A549 (cell line): ENCODE measurements at regions not wholly inside any gene's neighbourhood (a gene's known extent, or its start where the extent isn't known, plus 50 kb on each side); places are given as distances from the start of the nearest gene placed in this dataset.

ENCODE experiments used
- ATAC-seq, 2 experiments: fragments of 200-7000 bp in 1 of 2; fragments of >200 bp in 1 of 2; cut with Nextera tagmentation in 1 of 2; cut with Tn5 transposase in 1 of 2; 3 replicates each; pipeline versions ENCODE4 v1.8.0 to v1.9.1; 2018 to 2020; ENCODE audit warnings: mild to moderate bottlenecking in 1 of 2, moderate library complexity in 1 of 2
- CTCF ChIA-PET: fragments of 300-600 bp; sonication (Branson Sonifier 250); formaldehyde crosslinking; extraction: SDS; loops from one replicate; lab custom pipeline; 2021; ENCODE audit warnings: antibody characterized with exemption, inconsistent platforms; lab: Yijun Ruan, JAX
- POLR2A ChIA-PET: fragments of 350-600 bp; formaldehyde crosslinking; extraction: SDS; loops from one replicate; lab custom pipeline; 2021; ENCODE audit warnings: antibody characterized with exemption, inconsistent platforms; lab: Yijun Ruan, JAX
- DNase-seq, 2 experiments: peaks; one replicate each; pipeline versions ENCODE4 v3.0.0 to v3.0.0-alpha.2; 2011 to 2016; ENCODE audit warnings: low read depth in 1 of 2, low spot score in 1 of 2
- FAIRE-seq: peaks from 2 replicates; lab custom pipeline; 2011; peaks lifted over from hg19 to GRCh38; lab: Jason Lieb, UNC
- H3K27ac ChIP-seq, 2 experiments: fragments of >200 bp; sonication (Bioruptor Twin); formaldehyde crosslinking; 3 replicates each; pipeline ENCODE4 v1.5.1; 2016 to 2017
- H3K4me1 ChIP-seq: fragments of >200 bp; sonication (Bioruptor Twin); formaldehyde crosslinking; 3 replicates; pipeline ENCODE4 v1.6.1; 2016
- H3K4me2 ChIP-seq: fragments of >200 bp; sonication (Bioruptor Twin); formaldehyde crosslinking; 3 replicates; pipeline ENCODE4 v1.6.1; 2016
- H3K4me3 ChIP-seq: fragments of >200 bp; sonication (Bioruptor Twin); formaldehyde crosslinking; 3 replicates; pipeline ENCODE4 v1.5.1; 2016
- H3K9me3 ChIP-seq: fragments of >200 bp; sonication (Bioruptor Twin); formaldehyde crosslinking; 3 replicates; pipeline ENCODE4 v1.6.1; 2016
- BHLHE40 ChIP-seq: IDR thresholded peaks from 2 replicates; pipeline ENCODE4 v1.6.1; 2012; ENCODE audit warnings: low read depth, low read length, inconsistent platforms
- CBX2 ChIP-seq: fragments of 200-600 bp; sonication (generic); IDR thresholded peaks from 2 replicates; pipeline ENCODE4 v1.6.1; 2016; ENCODE audit warnings: low read depth, mild to moderate bottlenecking, borderline replicate concordance
- CBX8 ChIP-seq: fragments of 200-600 bp; sonication (generic); IDR thresholded peaks from 2 replicates; pipeline ENCODE4 v1.6.1; 2016
- CEBPB ChIP-seq, 2 experiments: fragments of >200 bp in 1 of 2; sonication (Bioruptor Twin) in 1 of 2; formaldehyde crosslinking in 1 of 2; IDR thresholded peaks; 2 replicates each; pipeline ENCODE4 v1.6.1; 2012 to 2016
- CHD4 ChIP-seq: fragments of 200-600 bp; sonication (generic); IDR thresholded peaks from 2 replicates; pipeline ENCODE4 v1.6.1; 2016; ENCODE audit warnings: antibody characterized with exemption, mild to moderate bottlenecking, borderline replicate concordance
- E2F6 ChIP-seq: IDR thresholded peaks from 2 replicates; pipeline ENCODE4 v1.6.1; 2012; ENCODE audit warnings: low read depth, borderline replicate concordance
- EHF ChIP-seq: fragments of 250-450 bp; sonication (Bioruptor Pico); IDR thresholded peaks from 2 replicates; pipeline ENCODE4 v1.5.0; 2020; ENCODE audit warnings: mild to moderate bottlenecking
- ELK1 ChIP-seq: fragments of 150-350 bp; IDR thresholded peaks from 2 replicates; pipeline ENCODE4 v1.6.1; 2014; ENCODE audit warnings: low read depth, mild to moderate bottlenecking, low read length
- EP300 ChIP-seq, 2 experiments: fragments of >200 bp; sonication (Bioruptor Twin); formaldehyde crosslinking; IDR thresholded peaks; 2 replicates in 1 of 2; 3 replicates in 1 of 2; pipeline ENCODE4 v1.6.1; 2016 to 2017
- ESRRA ChIP-seq: fragments of 150-350 bp; IDR thresholded peaks from 2 replicates; pipeline ENCODE4 v1.6.1; 2014; ENCODE audit warnings: mild to moderate bottlenecking, low read length, borderline replicate concordance
- FOSB ChIP-seq: fragments of 250-450 bp; sonication (Bioruptor Pico); IDR thresholded peaks from 2 replicates; pipeline ENCODE4 v1.5.0; 2020; ENCODE audit warnings: mild to moderate bottlenecking, moderate library complexity
- FOXS1 ChIP-seq: fragments of 250-450 bp; sonication (Bioruptor Pico); IDR thresholded peaks from 2 replicates; pipeline ENCODE4 v1.5.0; 2020; ENCODE audit warnings: mild to moderate bottlenecking, moderate library complexity
- GATA3 ChIP-seq: IDR thresholded peaks from 2 replicates; pipeline ENCODE4 v1.6.1; 2012; ENCODE audit warnings: borderline replicate concordance
- HDAC2 ChIP-seq: fragments of 200-600 bp; sonication (generic); IDR thresholded peaks from 2 replicates; pipeline ENCODE4 v1.6.1; 2016
- HES2 ChIP-seq: fragments of >200 bp; sonication (Bioruptor Twin); formaldehyde crosslinking; IDR thresholded peaks from 2 replicates; pipeline ENCODE4 v1.6.1; 2016
- HEYL ChIP-seq: fragments of 250-450 bp; sonication (Bioruptor Pico); IDR thresholded peaks from 2 replicates; pipeline ENCODE4 v1.8.0; 2021; ENCODE audit warnings: mild to moderate bottlenecking, moderate library complexity
- HOXA7 ChIP-seq: fragments of 250-450 bp; sonication (Bioruptor Pico); IDR thresholded peaks from 2 replicates; pipeline ENCODE4 v1.5.0; 2020; ENCODE audit warnings: mild to moderate bottlenecking, moderate library complexity
- HOXB5 ChIP-seq: fragments of 250-450 bp; sonication (Bioruptor Pico); IDR thresholded peaks from 2 replicates; pipeline ENCODE4 v1.5.0; 2020; ENCODE audit warnings: mild to moderate bottlenecking, moderate library complexity
- JUNB ChIP-seq: fragments of >200 bp; sonication (Bioruptor Twin); formaldehyde crosslinking; IDR thresholded peaks from 2 replicates; pipeline ENCODE4 v1.6.1; 2016
- KDM1A ChIP-seq: fragments of 200-600 bp; sonication (generic); IDR thresholded peaks from 2 replicates; pipeline ENCODE4 v1.6.1; 2016; ENCODE audit warnings: low read depth, mild to moderate bottlenecking
- KDM5A ChIP-seq: fragments of 200-600 bp; sonication (generic); IDR thresholded peaks from 2 replicates; pipeline ENCODE4 v1.6.1; 2016; ENCODE audit warnings: antibody characterized with exemption, mild to moderate bottlenecking
- MAFK ChIP-seq: fragments of 450-650 bp; IDR thresholded peaks from 2 replicates; pipeline ENCODE4 v1.6.1; 2014; ENCODE audit not compliant: partially characterized antibody
- MAX ChIP-seq: IDR thresholded peaks from 2 replicates; pipeline ENCODE4 v1.6.1; 2012
- NFE2L2 ChIP-seq: fragments of 150-350 bp; conservative IDR thresholded peaks from 2 replicates; pipeline ENCODE4 v1.6.1; 2014; ENCODE audit warnings: low read length
- NR3C1 ChIP-seq: fragments of >200 bp; sonication (Bioruptor Twin); formaldehyde crosslinking; IDR thresholded peaks from 3 replicates; pipeline ENCODE4 v1.6.1; 2017
- PBX3 ChIP-seq: IDR thresholded peaks from 2 replicates; pipeline ENCODE4 v1.6.1; 2012
- PHF8 ChIP-seq: fragments of 200-600 bp; sonication (generic); IDR thresholded peaks from 2 replicates; pipeline ENCODE4 v1.6.1; 2016; ENCODE audit warnings: low read depth, mild to moderate bottlenecking, antibody characterized with exemption, moderate library complexity, borderline replicate concordance
- RAD21 ChIP-seq, 2 experiments: fragments of >200 bp in 1 of 2; sonication (Bioruptor Twin) in 1 of 2; formaldehyde crosslinking in 1 of 2; IDR thresholded peaks in 1 of 2; conservative IDR thresholded peaks in 1 of 2; 2 replicates in 1 of 2; 3 replicates in 1 of 2; pipeline ENCODE4 v1.6.1; 2012 to 2018; ENCODE audit warnings: inconsistent platforms in 1 of 2
- RNF2 ChIP-seq: fragments of 200-600 bp; sonication (generic); IDR thresholded peaks from 2 replicates; pipeline ENCODE4 v1.6.1; 2016; ENCODE audit warnings: low read depth, mild to moderate bottlenecking, antibody characterized with exemption, moderate library complexity, borderline replicate concordance
- SMC3 ChIP-seq: fragments of >200 bp; sonication (Bioruptor Twin); formaldehyde crosslinking; IDR thresholded peaks from 3 replicates; pipeline ENCODE4 v1.6.1; 2018; ENCODE audit warnings: inconsistent platforms
- TP53 ChIP-seq: fragments of 250-450 bp; sonication (Bioruptor Pico); IDR thresholded peaks from 2 replicates; pipeline ENCODE4 v1.5.0; 2021; ENCODE audit warnings: mild to moderate bottlenecking, moderate library complexity
- USF2 ChIP-seq: fragments of 450-650 bp; IDR thresholded peaks from 2 replicates; pipeline ENCODE4 v1.6.1; 2014; ENCODE audit warnings: antibody characterized with exemption
- ZC3H11A ChIP-seq: fragments of 450-650 bp; IDR thresholded peaks from 2 replicates; pipeline ENCODE4 v1.6.1; 2014; ENCODE audit warnings: antibody characterized with exemption, mild to moderate bottlenecking
- ZSCAN20 ChIP-seq: fragments of 250-450 bp; sonication (Bioruptor Pico); IDR thresholded peaks from 2 replicates; pipeline ENCODE4 v1.8.0; 2022; ENCODE audit warnings: mild to moderate bottlenecking, moderate library complexity
- WGBS: methylation state at CpG from one replicate; pipeline ENCODE4 v1.1.6; 2017; ENCODE audit errors: missing lambda C conversion rate; 5-methylcytosine and 5-hydroxymethylcytosine counted together

GRCh38 chr6:144909753-144910285 is 624.7 kb downstream of the UTRN start:
- POLR2A ChIA-PET: no interaction called here
- TF ChIP-seq NFE2L2 (no peak), USF2 (no peak), HDAC2 (no peak), MAX (no peak), TP53 (CRISPR knock-in tag) (no peak), CHD4 (no peak), HEYL (CRISPR knock-in tag) (no peak), ESRRA (no peak), GATA3 (no peak), HOXA7 (CRISPR knock-in tag) (no peak), NR3C1 (no peak), BHLHE40 (no peak), JUNB (no peak), RNF2 (no peak), E2F6 (no peak), ZC3H11A (no peak), FOSB (CRISPR knock-in tag) (no peak), CEBPB (IDR thresholded peaks at IDR 0.05) (no peak), CBX8 (no peak), KDM5A (no peak)
- 83% methylated on average over 2 of the region's 3 CpGs for WGBS
- DNase-seq (no peak), ATAC-seq (no peak), FAIRE-seq (no peak)
- Histone ChIP-seq H3K4me2 (no peak overlapping the region), H3K4me3 (no peak overlapping the region), H3K9me3 (no peaks in the 10 kb centered on the region), H3K27ac (no peak overlapping the region), H3K4me1 (no peaks in the 10 kb centered on the region)
- CTCF ChIA-PET: no interaction called here

GRCh38 chr6:144911322-144911721 is 626.2 kb downstream of the UTRN start:
- 87% methylated on average over 2 of the region's 2 CpGs for WGBS
- no peak overlapping the region for H3K4me3 ChIP-seq
- no peak for DNase-seq
- no peak overlapping the region for H3K4me2 ChIP-seq
- no peaks in the 10 kb centered on the region for H3K9me3 ChIP-seq
- H3K27ac ChIP-seq: no peak overlapping the region
- TF ChIP-seq ZSCAN20 (CRISPR knock-in tag) (no peak), MAFK (no peak), USF2 (no peak)
- ATAC-seq: no peak
- ChIA-PET CTCF (no interaction called here), POLR2A (no interaction called here)
- no peak for FAIRE-seq
- no peaks in the 10 kb centered on the region for H3K4me1 ChIP-seq

- H3K9me3 ChIP-seq: no peaks in the 10 kb centered on the region
- WGBS: 32% methylated on average over 2 of the region's 2 CpGs
- FAIRE-seq: no peak
- H3K27ac ChIP-seq: no peak overlapping the region
- ChIA-PET CTCF (no interaction called here), POLR2A (no interaction called here)
- H3K4me3 ChIP-seq: no peak overlapping the region
- TF ChIP-seq RNF2: no peak
- TF ChIP-seq EP300 (IDR thresholded peaks at IDR 0.05): no peak
- no peak for TF ChIP-seq HES2
- TF ChIP-seq SMC3: no peak
- TF ChIP-seq RAD21 (conservative IDR thresholded peaks at IDR 0.05 in 1 of 2, IDR thresholded peaks at IDR 0.05 in 1 of 2): no peak
- TF ChIP-seq ELK1: no peak
- TF ChIP-seq EHF: no peak
- no peak for TF ChIP-seq FOXS1
- TF ChIP-seq NR3C1: no peak
- no peak for TF ChIP-seq HOXB5 (CRISPR knock-in tag)
- no peak for TF ChIP-seq CBX2
- TF ChIP-seq PBX3: no peak
- no peak for TF ChIP-seq KDM1A
- no peak for TF ChIP-seq FOSB (CRISPR knock-in tag)
- no peak for TF ChIP-seq PHF8
- peak overlapping the region; percentile 19; the same call in 1 of the 3 replicates for H3K4me2 ChIP-seq
- H3K4me1 ChIP-seq: no peaks in the 10 kb centered on the region
- no peak for ATAC-seq
- no peak for DNase-seq
Observed at GRCh38 chr6:144912474-144912873, 627.3 kb downstream of the UTRN start.
